GM23338 (cell line): ENCODE measurements at regions not wholly inside any gene's neighbourhood (a gene's known extent, or its start where the extent isn't known, plus 50 kb on each side); places are given as distances from the start of the nearest gene placed in this dataset.

Source experiments
- ATAC-seq: fragments of 200-7000 bp; cut with Tn5 transposase; 3 replicates; pipeline ENCODE4 v1.9.1; 2020
- DNase-seq: peaks from one replicate; pipeline ENCODE4 v3.0.0-alpha.2; 2015; ENCODE audit warnings: low spot score
- H2AFZ ChIP-seq: fragments of 200-600 bp; sonication (generic); 2 replicates; pipeline ENCODE4 v1.8.0; 2016; ENCODE audit warnings: antibody characterized with exemption, mild to moderate bottlenecking, moderate library complexity
- H3F3A ChIP-seq: fragments of 200-600 bp; sonication (generic); replicated peaks from 2 replicates; pipeline ENCODE4 v1.8.0; 2017; ENCODE audit warnings: antibody characterized with exemption, mixed run types, low read depth
- H3K27ac ChIP-seq: fragments of 200-600 bp; sonication (generic); 2 replicates; pipeline ENCODE4 v1.6.1; 2016; ENCODE audit warnings: low read depth
- H3K27me3 ChIP-seq: fragments of 200-600 bp; sonication (generic); 2 replicates; pipeline ENCODE4 v1.8.0; 2016; ENCODE audit warnings: mild to moderate bottlenecking, mixed run types, moderate library complexity; ENCODE audit not compliant: insufficient read depth
- H3K36me3 ChIP-seq: fragments of 200-600 bp; sonication (generic); 2 replicates; pipeline ENCODE4 v1.8.0; 2016; ENCODE audit warnings: mild to moderate bottlenecking; ENCODE audit not compliant: insufficient read depth
- H3K4me1 ChIP-seq: fragments of 200-600 bp; sonication (generic); 2 replicates; pipeline ENCODE4 v1.8.0; 2016; ENCODE audit warnings: mild to moderate bottlenecking, moderate library complexity; ENCODE audit not compliant: insufficient read depth
- H3K4me2 ChIP-seq: fragments of 200-600 bp; sonication (generic); 2 replicates; pipeline ENCODE4 v1.7.1; 2017; ENCODE audit warnings: mixed run types
- H3K4me3 ChIP-seq: fragments of 200-600 bp; sonication (generic); 2 replicates; pipeline ENCODE4 v1.6.1; 2016; ENCODE audit warnings: mixed run types
- H3K79me2 ChIP-seq: fragments of 200-600 bp; sonication (generic); replicated peaks from 2 replicates; pipeline ENCODE4 v1.8.0; 2017; ENCODE audit warnings: mild to moderate bottlenecking; ENCODE audit not compliant: insufficient read depth
- H3K9me2 ChIP-seq: fragments of 200-600 bp; sonication (generic); 2 replicates; pipeline ENCODE4 v1.8.0; 2017; ENCODE audit not compliant: insufficient read depth
- H4K20me1 ChIP-seq: fragments of 200-600 bp; sonication (generic); replicated peaks from 2 replicates; pipeline ENCODE4 v1.8.0; 2017; ENCODE audit warnings: mild to moderate bottlenecking; ENCODE audit not compliant: insufficient read depth
- H3K27ac Mint-ChIP-seq: 2 replicates; pipeline ENCODE4 v1.8.0; 2020; ENCODE audit warnings: inconsistent platforms, mild to moderate bottlenecking, moderate library complexity, mixed read lengths
- H3K27me3 Mint-ChIP-seq: 3 replicates; pipeline ENCODE4 v1.8.0; 2022; ENCODE audit warnings: low read depth, mild to moderate bottlenecking, moderate library complexity, mixed read lengths, inconsistent platforms; ENCODE audit not compliant: insufficient read depth, poor library complexity
- H3K36me3 Mint-ChIP-seq: 3 replicates; pipeline ENCODE4 v1.8.0; 2021; ENCODE audit warnings: low read depth, mild to moderate bottlenecking, inconsistent platforms, moderate library complexity, mixed read lengths
- H3K4me1 Mint-ChIP-seq: 3 replicates; pipeline ENCODE4 v1.8.0; 2020; ENCODE audit warnings: mild to moderate bottlenecking, inconsistent platforms, mixed read lengths
- H3K4me3 Mint-ChIP-seq: 3 replicates; pipeline ENCODE4 v1.8.0; 2021; ENCODE audit warnings: moderate library complexity, mild to moderate bottlenecking, inconsistent platforms, mixed read lengths
- H3K9me3 Mint-ChIP-seq: 3 replicates; pipeline ENCODE4 v1.8.0; 2020; ENCODE audit warnings: moderate library complexity, mild to moderate bottlenecking, inconsistent platforms, mixed read lengths
- ETS1 ChIP-seq: IDR thresholded peaks from 2 replicates; pipeline ENCODE4 v1.6.1; 2016; ENCODE audit warnings: antibody characterized with exemption
- EZH2phosphoT487 ChIP-seq: fragments of 200-600 bp; sonication (generic); IDR thresholded peaks from one replicate; pipeline ENCODE4 v1.8.1; 2018; ENCODE audit warnings: antibody characterized with exemption; ENCODE audit not compliant: unreplicated experiment
- POLR2AphosphoS5 ChIP-seq: IDR thresholded peaks from 2 replicates; pipeline ENCODE4 v1.6.1; 2016; ENCODE audit warnings: antibody characterized with exemption, low read depth
- STAT1 ChIP-seq: IDR thresholded peaks from one replicate; pipeline ENCODE4 v1.6.1; 2016; ENCODE audit warnings: antibody characterized with exemption; ENCODE audit not compliant: unreplicated experiment
- ZNF114 ChIP-seq: fragments of 250-450 bp; sonication (Bioruptor Pico); IDR thresholded peaks from 2 replicates; pipeline ENCODE4 v1.5.0; 2020; ENCODE audit warnings: mild to moderate bottlenecking, moderate library complexity
- ZNF331 ChIP-seq: fragments of 250-450 bp; sonication (Bioruptor Pico); IDR thresholded peaks from 2 replicates; pipeline ENCODE4 v1.5.0; 2020; ENCODE audit warnings: low read depth, mild to moderate bottlenecking, moderate library complexity
- TF ChIP-seq, protein P1 (sequence below): fragments of 250-450 bp; sonication (Bioruptor Pico); IDR thresholded peaks from 2 replicates; pipeline ENCODE4 v1.5.0; 2020; ENCODE audit warnings: mild to moderate bottlenecking, moderate library complexity

DNA sequence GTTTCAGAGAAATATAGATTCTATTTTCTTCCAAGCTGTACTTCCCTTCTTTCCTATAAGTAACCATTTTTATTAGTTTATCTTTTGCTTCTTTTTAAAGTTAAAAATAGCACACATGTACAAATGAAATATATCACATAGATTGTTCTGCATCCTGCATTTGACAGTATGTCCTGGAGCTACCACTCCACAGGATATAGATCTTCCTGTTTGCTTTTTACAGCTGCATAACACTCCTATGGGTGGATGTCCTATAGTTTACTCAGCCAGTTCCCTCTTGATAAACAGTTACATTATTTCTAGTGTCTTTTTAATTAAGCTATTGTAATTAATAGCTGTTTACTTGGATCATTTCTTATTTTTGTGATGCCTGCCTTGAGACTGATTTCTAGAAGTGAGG is 301.6 kb upstream of the DDX53 start (continued):
- TF ChIP-seq, protein P1, sequence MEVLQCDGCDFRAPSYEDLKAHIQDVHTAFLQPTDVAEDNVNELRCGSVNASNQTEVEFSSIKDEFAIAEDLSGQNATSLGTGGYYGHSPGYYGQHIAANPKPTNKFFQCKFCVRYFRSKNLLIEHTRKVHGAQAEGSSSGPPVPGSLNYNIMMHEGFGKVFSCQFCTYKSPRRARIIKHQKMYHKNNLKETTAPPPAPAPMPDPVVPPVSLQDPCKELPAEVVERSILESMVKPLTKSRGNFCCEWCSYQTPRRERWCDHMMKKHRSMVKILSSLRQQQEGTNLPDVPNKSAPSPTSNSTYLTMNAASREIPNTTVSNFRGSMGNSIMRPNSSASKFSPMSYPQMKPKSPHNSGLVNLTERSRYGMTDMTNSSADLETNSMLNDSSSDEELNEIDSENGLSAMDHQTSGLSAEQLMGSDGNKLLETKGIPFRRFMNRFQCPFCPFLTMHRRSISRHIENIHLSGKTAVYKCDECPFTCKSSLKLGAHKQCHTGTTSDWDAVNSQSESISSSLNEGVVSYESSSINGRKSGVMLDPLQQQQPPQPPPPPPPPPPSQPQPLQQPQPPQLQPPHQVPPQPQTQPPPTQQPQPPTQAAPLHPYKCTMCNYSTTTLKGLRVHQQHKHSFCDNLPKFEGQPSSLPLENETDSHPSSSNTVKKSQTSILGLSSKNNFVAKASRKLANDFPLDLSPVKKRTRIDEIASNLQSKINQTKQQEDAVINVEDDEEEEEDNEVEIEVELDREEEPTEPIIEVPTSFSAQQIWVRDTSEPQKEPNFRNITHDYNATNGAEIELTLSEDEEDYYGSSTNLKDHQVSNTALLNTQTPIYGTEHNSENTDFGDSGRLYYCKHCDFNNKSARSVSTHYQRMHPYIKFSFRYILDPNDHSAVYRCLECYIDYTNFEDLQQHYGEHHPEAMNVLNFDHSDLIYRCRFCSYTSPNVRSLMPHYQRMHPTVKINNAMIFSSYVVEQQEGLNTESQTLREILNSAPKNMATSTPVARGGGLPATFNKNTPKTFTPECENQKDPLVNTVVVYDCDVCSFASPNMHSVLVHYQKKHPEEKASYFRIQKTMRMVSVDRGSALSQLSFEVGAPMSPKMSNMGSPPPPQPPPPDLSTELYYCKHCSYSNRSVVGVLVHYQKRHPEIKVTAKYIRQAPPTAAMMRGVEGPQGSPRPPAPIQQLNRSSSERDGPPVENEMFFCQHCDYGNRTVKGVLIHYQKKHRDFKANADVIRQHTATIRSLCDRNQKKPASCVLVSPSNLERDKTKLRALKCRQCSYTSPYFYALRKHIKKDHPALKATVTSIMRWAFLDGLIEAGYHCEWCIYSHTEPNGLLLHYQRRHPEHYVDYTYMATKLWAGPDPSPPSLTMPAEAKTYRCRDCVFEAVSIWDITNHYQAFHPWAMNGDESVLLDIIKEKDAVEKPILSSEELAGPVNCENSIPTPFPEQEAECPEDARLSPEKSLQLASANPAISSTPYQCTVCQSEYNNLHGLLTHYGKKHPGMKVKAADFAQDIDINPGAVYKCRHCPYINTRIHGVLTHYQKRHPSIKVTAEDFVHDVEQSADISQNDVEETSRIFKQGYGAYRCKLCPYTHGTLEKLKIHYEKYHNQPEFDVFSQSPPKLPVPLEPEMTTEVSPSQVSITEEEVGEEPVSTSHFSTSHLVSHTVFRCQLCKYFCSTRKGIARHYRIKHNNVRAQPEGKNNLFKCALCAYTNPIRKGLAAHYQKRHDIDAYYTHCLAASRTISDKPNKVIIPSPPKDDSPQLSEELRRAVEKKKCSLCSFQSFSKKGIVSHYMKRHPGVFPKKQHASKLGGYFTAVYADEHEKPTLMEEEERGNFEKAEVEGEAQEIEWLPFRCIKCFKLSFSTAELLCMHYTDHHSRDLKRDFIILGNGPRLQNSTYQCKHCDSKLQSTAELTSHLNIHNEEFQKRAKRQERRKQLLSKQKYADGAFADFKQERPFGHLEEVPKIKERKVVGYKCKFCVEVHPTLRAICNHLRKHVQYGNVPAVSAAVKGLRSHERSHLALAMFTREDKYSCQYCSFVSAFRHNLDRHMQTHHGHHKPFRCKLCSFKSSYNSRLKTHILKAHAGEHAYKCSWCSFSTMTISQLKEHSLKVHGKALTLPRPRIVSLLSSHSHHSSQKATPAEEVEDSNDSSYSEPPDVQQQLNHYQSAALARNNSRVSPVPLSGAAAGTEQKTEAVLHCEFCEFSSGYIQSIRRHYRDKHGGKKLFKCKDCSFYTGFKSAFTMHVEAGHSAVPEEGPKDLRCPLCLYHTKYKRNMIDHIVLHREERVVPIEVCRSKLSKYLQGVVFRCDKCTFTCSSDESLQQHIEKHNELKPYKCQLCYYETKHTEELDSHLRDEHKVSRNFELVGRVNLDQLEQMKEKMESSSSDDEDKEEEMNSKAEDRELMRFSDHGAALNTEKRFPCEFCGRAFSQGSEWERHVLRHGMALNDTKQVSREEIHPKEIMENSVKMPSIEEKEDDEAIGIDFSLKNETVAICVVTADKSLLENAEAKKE: no peak
- no peak for TF ChIP-seq ZNF114 (CRISPR knock-in tag)
- no peak for TF ChIP-seq ZNF331
- TF ChIP-seq EZH2phosphoT487: no peak
- TF ChIP-seq POLR2AphosphoS5: no peak

GRCh38 chrX:22699581-22700091 is 300.1 kb upstream of the DDX53 start:
- no peaks in the 10 kb centered on the region for H3F3A ChIP-seq
- Mint-ChIP-seq H3K27me3 (no peaks in the 10 kb centered on the region), H3K27ac (no peak overlapping the region), H3K4me1 (no peaks in the 10 kb centered on the region), H3K4me3 (no peak overlapping the region), H3K9me3 (no peaks in the 10 kb centered on the region), H3K36me3 (no peaks in the 10 kb centered on the region)
- no peak for ATAC-seq
- H3K27me3 ChIP-seq: no peaks in the 10 kb centered on the region
- no peak overlapping the region for H3K4me2 ChIP-seq
- no peaks in the 10 kb centered on the region for H4K20me1 ChIP-seq
- no peaks in the 10 kb centered on the region for H3K79me2 ChIP-seq
- H2AFZ ChIP-seq: no peak overlapping the region
- no peaks in the 10 kb centered on the region for H3K4me1 ChIP-seq
- TF ChIP-seq ZNF331 (no peak), EZH2phosphoT487 (no peak), ETS1 (no peak), STAT1 (no peak)
- no peak overlapping the region for H3K27ac ChIP-seq
- no peaks in the 10 kb centered on the region for H3K9me2 ChIP-seq
- H3K4me3 ChIP-seq: no peak overlapping the region
- H3K36me3 ChIP-seq: no peaks in the 10 kb centered on the region
- DNase-seq: no peak
